HUES6 (cell line): ENCODE measurements at regions not wholly inside any gene's neighbourhood (a gene's known extent, or its start where the extent isn't known, plus 50 kb on each side); places are given as distances from the start of the nearest gene placed in this dataset.
A peak's percentile ranks its signal among the peaks of the same experiment; 100 is the strongest.

Experiments
- H3K27ac ChIP-seq: 2 replicates; pipeline ENCODE4 v1.7.0; 2013; ENCODE audit warnings: low read depth, mild to moderate bottlenecking, low read length, inconsistent platforms
- H3K27me3 ChIP-seq: 2 replicates; pipeline ENCODE4 v1.6.1; 2013; ENCODE audit warnings: low read length; ENCODE audit not compliant: control insufficient read depth, insufficient read depth
- H3K36me3 ChIP-seq: 2 replicates; pipeline ENCODE4 v1.6.1; 2013; ENCODE audit warnings: low read length; ENCODE audit not compliant: control insufficient read depth, insufficient read depth
- H3K4me1 ChIP-seq: 2 replicates; pipeline ENCODE4 v1.6.1; 2013; ENCODE audit warnings: low read length; ENCODE audit not compliant: control insufficient read depth, insufficient read depth
- H3K4me3 ChIP-seq: 2 replicates; pipeline ENCODE4 v1.5.1; 2013; ENCODE audit warnings: low read depth, low read length
- H3K9ac ChIP-seq: one replicate; pipeline ENCODE4 v1.6.1; 2013; ENCODE audit warnings: mild to moderate bottlenecking, low read length
- H3K9me3 ChIP-seq: 2 replicates; pipeline ENCODE4 v1.6.1; 2013; ENCODE audit warnings: low read depth, low read length; ENCODE audit not compliant: control insufficient read depth, insufficient read depth

DNA sequence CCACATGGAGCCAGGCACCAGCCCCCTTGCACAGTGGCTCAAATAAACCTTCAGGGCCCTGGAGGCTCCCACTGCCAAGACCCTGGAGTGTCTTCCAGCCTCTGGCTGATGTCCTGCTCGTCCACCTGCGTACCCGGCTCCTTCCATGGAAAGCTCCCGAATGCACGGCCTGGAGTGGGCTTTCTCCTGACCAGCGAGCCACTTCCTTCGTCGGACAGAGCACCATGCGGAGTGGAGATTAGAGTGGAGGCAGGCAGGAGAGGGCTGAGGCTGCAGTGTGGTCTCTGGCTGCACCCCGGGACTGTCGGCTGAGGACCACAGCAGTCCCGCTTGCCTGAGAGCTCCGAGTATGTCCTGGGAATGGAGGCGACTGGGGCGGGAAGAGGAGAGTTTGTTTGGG is 93.7 kb upstream of the SFSWAP start:
- H3K9ac ChIP-seq, result no peak overlapping the region
- H3K36me3 ChIP-seq, result no peaks in the 10 kb centered on the region
- H3K27me3 ChIP-seq, result peaks cover 9% of the 10 kb centered on the region
- H3K9me3 ChIP-seq, result no peaks in the 10 kb centered on the region
- H3K4me1 ChIP-seq, result peaks cover 16% of the 10 kb centered on the region
- no peak overlapping the region for H3K4me3 ChIP-seq
- no peak overlapping the region for H3K27ac ChIP-seq

DNA sequence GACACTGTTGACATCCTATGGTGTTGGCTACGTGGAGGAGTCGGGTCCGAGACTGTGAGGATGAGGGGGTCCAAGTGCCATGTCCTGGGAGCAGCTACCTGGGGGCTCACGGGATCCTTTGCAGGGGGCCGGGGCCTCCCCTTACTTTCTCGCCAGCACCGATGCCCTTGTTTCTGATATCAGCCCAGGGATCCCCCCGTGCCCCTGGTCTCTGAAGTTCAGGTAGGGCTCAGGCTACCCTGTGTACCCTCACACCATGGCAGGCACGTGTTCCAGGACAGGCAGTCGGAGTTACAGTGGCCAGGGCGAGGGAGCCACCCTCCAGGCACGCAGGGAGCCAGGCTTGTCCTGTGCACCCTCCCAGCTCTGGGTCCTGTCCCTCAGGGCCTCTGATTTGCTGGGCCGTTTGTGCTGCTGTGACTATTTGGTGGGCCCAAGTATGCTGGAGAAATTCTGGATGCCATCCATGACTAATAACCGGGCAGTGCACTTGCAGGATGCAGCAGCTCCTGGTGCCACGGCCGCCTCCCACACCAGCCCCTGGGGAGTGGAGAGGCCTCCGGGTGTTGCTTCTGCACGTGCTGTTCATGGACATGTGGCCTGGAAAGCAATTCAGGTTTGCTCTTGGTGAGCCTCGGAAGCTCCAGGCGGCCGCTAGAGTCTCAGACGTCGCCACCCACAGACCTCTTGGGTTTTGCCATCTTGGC is 93.1 kb upstream of the SFSWAP start:
- no peak overlapping the region for H3K4me3 ChIP-seq
- no peak overlapping the region for H3K27ac ChIP-seq
- H3K27me3 ChIP-seq, result peaks cover 9% of the 10 kb centered on the region
- H3K36me3 ChIP-seq, result no peaks in the 10 kb centered on the region
- H3K9me3 ChIP-seq, result no peaks in the 10 kb centered on the region
- no peak overlapping the region for H3K9ac ChIP-seq
- H3K4me1 ChIP-seq, result peaks cover 20% of the 10 kb centered on the region

- Histone ChIP-seq H3K27ac (no peak overlapping the region), H3K4me1 (peaks cover 20% of the 10 kb centered on the region), H3K27me3 (peaks cover 9% of the 10 kb centered on the region), H3K9ac (no peak overlapping the region), H3K4me3 (no peak overlapping the region), H3K9me3 (no peaks in the 10 kb centered on the region), H3K36me3 (no peaks in the 10 kb centered on the region)
Measured at GRCh38 chr12:131618303-131618658, 92.6 kb upstream of the SFSWAP start.

DNA sequence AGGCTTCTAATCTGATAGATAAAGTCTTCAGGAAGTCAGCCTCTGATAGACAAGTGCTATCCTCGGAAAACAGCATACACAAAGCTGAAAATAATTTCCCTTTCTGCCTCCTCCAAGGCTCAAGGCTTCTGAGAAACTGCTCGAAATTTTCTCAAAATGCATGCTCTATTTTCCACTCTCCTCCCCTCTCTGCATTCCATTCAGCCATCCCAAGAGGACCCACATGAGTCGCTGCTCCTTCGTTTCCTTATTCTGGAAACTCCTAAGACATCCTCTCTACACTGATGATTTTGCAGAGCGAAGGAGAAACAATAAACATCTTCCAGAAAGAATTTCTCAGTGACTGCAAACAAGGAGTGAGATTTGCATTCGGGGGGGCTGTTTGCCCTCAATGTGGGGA is 92.2 kb upstream of the SFSWAP start:
- no peak overlapping the region for H3K9ac ChIP-seq
- no peaks in the 10 kb centered on the region for H3K36me3 ChIP-seq
- H3K9me3 ChIP-seq, result no peaks in the 10 kb centered on the region
- H3K27ac ChIP-seq, result no peak overlapping the region
- peaks cover 21% of the 10 kb centered on the region for H3K4me1 ChIP-seq
- H3K4me3 ChIP-seq, result no peak overlapping the region
- peaks cover 9% of the 10 kb centered on the region for H3K27me3 ChIP-seq

- Histone ChIP-seq H3K27me3 (peaks cover 9% of the 10 kb centered on the region), H3K4me3 (no peak overlapping the region), H3K36me3 (no peaks in the 10 kb centered on the region), H3K9me3 (no peaks in the 10 kb centered on the region), H3K9ac (no peak overlapping the region), H3K27ac (no peak overlapping the region), H3K4me1 (peaks cover 25% of the 10 kb centered on the region)
Measured at GRCh38 chr12:131619106-131619642, 91.7 kb upstream of the SFSWAP start.

GRCh38 chr12:131619736-131620506 is 91.0 kb upstream of the SFSWAP start:
- Histone ChIP-seq H3K9me3 (no peaks in the 10 kb centered on the region), H3K36me3 (no peaks in the 10 kb centered on the region), H3K4me3 (no peak overlapping the region), H3K4me1 (peaks cover 33% of the 10 kb centered on the region), H3K27me3 (peaks cover 12% of the 10 kb centered on the region), H3K27ac (no peak overlapping the region), H3K9ac (no peak overlapping the region)

- H3K4me1 ChIP-seq, result peaks cover 39% of the 10 kb centered on the region
- peaks cover 17% of the 10 kb centered on the region for H3K27me3 ChIP-seq
- no peaks in the 10 kb centered on the region for H3K9me3 ChIP-seq
- no peak overlapping the region for H3K4me3 ChIP-seq
- H3K9ac ChIP-seq, result no peak overlapping the region
- no peak overlapping the region for H3K27ac ChIP-seq
- H3K36me3 ChIP-seq, result no peaks in the 10 kb centered on the region
Measured at GRCh38 chr12:131620520-131620919, 90.4 kb upstream of the SFSWAP start.

GRCh38 chr12:131620946-131621681 is 89.8 kb upstream of the SFSWAP start:
- H3K9me3 ChIP-seq, result no peaks in the 10 kb centered on the region
- H3K9ac ChIP-seq, result peak overlapping the region; percentile 4
- peaks cover 23% of the 10 kb centered on the region for H3K27me3 ChIP-seq
- H3K4me3 ChIP-seq, result no peak overlapping the region; the same call in 1 of the 2 replicates
- no peak overlapping the region for H3K27ac ChIP-seq
- H3K36me3 ChIP-seq, result no peaks in the 10 kb centered on the region
- peaks cover 45% of the 10 kb centered on the region for H3K4me1 ChIP-seq

DNA sequence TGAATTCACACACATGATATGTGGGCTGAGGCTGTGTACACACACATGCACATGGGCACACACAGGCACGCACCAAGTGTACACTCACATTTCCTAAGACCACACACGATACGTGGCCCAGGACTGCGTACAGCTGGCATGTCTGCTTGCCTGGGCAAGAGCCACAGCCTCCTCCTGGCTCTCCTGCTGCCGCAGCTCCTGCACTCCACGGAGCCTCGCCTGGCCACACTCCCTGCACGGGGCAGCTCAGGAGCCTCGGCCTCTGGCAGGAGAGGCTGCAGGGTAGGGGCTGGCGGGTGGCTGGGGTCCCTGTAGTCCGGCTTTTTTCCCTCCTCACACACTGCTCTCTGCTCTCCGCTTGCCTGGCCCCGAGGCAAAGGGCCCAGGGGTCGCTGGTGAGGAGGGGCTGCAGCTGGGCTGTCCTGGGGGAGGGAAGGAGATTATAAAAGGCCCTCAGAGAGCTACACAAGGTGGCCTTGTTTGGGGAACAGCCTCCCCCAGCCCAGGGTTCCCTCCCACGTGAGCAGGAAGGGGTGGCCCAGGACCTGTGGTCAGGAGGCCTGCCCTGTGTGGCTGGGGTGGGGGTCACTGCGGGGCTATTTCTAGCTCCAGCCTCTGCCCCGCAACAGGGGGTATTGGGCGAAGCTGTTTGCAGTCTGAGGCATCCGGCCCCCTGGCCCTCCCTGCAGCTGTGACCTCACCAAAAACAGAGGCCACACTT is 89.0 kb upstream of the SFSWAP start:
- H3K9ac ChIP-seq, result peak overlapping the region; percentile 4
- H3K27me3 ChIP-seq, result peaks cover 27% of the 10 kb centered on the region
- H3K4me1 ChIP-seq, result peaks cover 47% of the 10 kb centered on the region
- H3K36me3 ChIP-seq, result no peaks in the 10 kb centered on the region
- no peak overlapping the region for H3K27ac ChIP-seq
- H3K4me3 ChIP-seq, result no peak overlapping the region; the same call in 1 of the 2 replicates
- H3K9me3 ChIP-seq, result no peaks in the 10 kb centered on the region

DNA sequence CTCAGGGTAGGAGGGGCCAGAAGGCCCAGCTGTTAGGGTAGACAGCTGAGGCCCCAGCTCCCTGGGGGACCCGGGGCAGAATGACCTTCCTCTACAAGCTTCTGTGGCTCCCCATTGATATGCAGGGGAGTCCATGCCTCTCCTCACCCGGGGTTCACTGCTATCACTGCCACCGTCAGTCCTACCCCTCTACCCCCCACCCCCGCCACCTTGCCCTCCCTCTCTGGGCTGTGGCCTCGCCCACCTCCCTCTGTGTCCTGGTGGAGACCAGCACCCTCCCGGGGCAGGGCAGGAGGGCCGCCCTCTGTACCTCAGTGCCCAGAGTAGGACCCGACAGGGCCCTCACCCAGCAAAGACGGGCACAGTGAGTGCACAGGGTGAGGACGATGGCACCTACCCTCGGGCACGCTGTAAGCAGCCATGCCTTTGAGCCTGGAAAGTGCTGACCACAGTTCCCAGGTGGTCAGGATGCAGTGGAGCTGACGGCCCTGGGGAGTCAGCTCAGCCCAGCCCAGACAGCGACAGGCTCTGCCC is 88.4 kb upstream of the SFSWAP start:
- H3K9ac ChIP-seq, result no peak overlapping the region
- no peak overlapping the region for H3K27ac ChIP-seq
- H3K4me1 ChIP-seq, result peaks cover 47% of the 10 kb centered on the region
- no peaks in the 10 kb centered on the region for H3K36me3 ChIP-seq
- no peak overlapping the region for H3K4me3 ChIP-seq
- peaks cover 29% of the 10 kb centered on the region for H3K27me3 ChIP-seq
- no peaks in the 10 kb centered on the region for H3K9me3 ChIP-seq
